NCI-H82 treated with DMSO at 0.1 percent for 48 hours (cell line): ENCODE measurements at regions not wholly inside any gene's neighbourhood (a gene's known extent, or its start where the extent isn't known, plus 50 kb on each side); places are given as distances from the start of the nearest gene placed in this dataset.
"Not testable (repeated sequence)": the region's sequence is repeated elsewhere in the genome, so short reads cannot be mapped to it uniquely, and the experiment has no call there.

Experiments
- DNase-seq: peaks from one replicate; lab custom pipeline; 2025; ENCODE audit not compliant: unreplicated experiment; lab: John Stamatoyannopoulos, UW

DNA sequence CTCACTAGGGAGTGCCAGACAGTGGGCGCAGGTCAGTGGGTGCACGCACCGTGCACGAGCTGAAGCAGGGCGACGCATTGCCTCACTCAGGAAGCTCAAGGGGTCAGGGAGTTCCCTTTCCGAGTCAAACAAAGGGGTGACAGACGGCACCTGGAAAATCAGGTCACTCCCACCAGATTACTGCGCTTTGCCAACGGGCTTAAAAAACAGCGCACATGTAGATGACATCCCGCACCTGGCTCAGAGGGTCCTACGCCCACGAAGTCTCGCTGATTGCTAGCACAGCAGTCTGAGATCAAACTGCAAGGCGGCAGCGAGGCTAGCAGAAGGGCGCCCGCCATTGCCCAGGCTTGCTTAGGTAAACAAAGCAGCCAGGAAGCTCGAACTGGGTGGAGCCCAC lies 428.5 kb upstream of the SLC39A10 start:
- DNase-seq, result not testable (repeated sequence)

DNA sequence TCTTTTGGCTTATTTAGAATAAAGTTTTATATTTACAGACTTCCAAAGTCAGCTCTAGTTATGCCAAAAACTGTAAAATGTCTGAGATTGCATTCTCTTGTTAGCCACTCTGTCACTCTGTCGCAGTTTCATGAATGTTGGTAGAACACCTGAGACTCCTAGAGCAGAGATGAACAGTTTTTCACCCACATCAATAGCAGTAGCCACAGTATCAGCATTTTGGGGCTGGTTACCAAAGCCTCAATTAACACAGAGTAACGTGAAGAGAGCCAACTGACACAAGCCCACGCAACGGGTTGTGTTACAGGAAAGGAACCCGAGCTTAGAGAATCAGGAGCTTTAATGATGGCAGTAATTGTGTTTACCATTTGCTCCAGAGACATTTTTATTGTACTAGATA lies 443.0 kb upstream of the SLC39A10 start:
- no peak for DNase-seq

DNA sequence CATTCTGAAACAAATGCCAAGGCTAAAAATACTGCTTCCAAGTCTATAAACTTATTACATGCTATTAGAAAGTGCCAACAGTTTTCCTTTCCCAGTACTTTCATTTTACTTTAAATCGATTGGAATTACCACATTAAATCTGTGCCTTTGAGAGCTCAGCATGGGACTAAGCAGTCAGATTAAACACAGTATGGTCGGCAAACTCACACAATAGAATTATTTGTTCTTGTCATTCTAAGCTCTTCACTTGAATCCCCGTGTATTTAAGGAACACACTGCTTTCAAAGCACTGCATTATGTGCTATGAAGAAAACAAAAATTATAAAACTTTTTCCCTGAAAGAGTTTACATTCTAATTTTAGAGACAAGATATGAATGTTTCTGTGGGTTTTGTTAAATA lies 444.4 kb upstream of the SLC39A10 start:
- DNase-seq, result no peak

DNA sequence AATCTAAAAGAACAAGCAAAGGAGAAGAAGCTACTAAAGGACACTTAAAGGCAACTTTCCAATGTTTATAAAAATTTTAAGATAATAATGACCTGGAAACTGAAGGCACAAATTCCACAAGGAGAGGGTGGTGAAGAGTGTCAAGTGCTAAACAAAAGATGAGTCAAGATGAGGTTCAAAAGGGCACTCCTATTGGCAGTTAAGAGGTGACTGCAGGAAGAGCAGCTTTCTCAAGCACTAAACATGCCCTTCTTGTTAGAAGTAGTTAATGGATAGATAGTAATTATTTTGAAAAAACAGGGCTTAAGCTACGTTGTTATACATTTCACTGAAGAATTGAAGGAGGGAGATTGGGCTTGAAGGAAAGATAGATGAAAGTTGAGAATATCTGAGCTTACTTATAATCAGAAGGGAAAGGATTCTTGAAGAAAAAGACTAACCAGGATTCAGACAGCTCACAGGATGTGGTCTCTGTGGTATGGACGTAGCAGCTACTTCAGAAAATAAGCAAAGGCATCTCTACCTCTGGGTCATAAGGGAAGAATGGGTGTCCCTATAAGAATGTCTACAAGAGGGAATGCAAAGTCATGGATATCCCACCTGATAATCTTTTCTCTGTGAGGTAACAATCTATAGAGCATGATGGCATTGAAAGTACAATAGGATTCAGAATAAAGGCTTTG lies 454.7 kb upstream of the SLC39A10 start:
- DNase-seq, result no peak

DNA sequence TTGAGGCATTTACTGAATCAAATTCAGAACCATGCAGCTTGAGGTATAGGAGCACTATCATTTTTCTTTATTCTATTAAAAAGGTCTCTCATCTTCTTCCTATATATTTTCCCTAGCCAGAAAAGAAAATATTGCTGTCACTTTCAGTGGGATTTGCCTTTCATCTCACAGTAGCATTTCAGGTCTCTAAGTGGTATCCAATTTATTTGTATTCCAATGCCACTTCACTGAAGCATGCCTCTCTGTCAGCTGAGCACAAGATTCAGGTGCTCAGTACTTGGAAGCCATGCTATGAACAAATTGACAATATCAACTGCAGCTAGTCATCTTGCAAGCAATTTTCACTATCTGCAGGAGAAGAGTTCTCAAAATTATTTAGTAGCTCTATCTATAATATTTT lies 457.2 kb upstream of the SLC39A10 start:
- no peak for DNase-seq

DNA sequence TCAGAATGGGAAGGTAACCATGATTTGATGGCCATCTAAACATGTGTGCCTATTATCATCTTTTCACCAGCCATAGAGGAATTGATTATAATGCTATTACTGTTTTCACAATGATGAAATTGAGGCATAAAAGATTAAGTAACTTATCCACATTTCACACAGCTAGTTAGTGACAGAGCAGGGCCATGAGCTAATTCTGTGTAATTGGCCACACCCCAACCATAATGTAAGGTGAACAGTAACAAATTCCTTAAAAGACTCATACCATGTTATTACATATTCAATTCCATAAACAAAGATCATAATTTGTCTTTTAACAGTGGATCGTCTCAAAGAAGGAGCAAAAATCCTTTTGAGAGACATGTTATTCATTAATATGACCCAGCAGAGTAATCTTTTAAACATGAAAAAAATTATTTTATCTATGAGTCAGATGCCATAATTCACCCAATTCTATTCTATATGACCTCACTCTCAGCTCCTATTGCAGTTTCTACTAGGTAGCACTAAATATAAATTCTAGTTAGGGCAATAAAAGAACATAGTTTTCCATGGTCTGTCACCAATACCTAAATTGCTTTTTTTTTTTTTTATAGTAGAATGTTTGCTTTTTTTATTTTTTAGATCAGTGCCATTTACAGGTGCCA lies 475.8 kb upstream of the SLC39A10 start:
- no peak for DNase-seq

DNA sequence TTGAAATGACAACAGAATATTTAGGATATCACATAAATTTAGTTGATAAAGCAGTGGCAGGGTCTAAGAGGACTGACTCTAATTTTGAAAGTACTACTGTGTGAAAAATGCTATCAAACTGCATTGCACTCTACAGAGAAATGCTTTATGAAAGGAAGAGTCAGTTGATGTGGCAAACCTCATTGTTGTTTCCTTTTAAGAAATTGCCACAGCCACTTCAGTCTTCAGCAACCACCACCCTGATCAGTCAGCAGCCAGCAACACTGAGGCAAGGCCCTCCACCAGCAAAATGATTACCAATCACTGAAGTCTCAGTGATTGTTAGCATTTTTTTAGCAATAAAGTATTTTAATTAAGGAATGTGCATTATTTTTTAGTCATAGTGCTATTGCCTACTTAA lies 488.7 kb upstream of the SLC39A10 start:
- DNase-seq, result no peak

DNA sequence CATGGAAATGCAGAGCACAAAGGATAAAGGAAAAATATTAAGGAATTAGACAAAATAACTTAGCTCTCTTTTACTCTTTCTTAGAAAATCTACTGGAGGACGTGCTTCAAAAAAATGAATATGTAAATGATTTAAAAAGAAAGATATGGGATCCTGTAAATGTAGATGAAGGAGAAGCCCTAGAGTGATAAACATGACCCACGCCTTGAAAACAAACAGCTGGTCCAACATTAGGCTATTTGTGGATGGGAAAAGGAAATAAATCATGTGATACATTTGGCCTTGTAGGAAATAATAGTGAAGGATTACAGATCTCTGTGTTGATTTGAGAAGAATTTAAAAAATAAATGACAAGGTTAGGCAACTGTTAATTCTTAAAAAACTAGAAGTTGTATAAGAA lies 492.1 kb upstream of the SLC39A10 start:
- DNase-seq, result no peak

DNA sequence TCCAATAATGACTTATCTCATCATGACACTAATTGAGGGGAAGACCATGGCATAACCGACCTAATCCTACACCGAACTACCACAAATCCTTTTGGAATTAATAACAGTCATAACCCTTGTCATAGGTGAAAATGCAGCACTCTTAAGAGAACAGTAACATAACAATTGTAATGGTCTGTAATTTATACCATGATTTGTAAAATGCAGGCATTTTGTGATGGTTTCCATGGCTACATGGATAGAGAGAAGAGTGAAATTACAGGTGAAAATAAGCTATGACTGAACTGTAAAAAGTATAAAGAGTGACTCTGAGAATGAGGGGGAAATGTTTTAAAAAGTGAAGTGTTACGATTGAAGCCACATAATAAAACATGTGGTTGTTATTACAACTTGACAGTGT lies 494.1 kb upstream of the SLC39A10 start:
- DNase-seq, result no peak

DNA sequence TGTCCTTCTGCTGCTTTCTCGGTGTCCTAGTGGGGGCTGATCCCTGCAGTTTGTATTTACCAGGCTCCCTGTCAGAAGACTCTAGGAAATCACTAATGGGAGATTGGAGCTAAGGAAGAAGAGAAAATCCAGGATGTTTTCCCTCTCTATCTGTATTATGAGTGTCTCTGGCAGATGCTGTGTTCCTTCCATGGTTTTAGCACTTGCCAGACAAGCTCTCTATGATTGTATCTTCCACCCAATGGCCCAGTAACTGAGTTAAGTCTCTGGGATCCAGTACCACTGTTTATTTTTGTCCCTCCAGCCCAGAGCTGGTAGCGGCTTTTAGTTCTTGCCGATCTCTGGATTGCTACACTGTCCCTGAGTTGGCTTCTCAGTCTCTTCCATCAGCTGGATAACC lies 494.8 kb upstream of the SLC39A10 start:
- no peak for DNase-seq

DNA sequence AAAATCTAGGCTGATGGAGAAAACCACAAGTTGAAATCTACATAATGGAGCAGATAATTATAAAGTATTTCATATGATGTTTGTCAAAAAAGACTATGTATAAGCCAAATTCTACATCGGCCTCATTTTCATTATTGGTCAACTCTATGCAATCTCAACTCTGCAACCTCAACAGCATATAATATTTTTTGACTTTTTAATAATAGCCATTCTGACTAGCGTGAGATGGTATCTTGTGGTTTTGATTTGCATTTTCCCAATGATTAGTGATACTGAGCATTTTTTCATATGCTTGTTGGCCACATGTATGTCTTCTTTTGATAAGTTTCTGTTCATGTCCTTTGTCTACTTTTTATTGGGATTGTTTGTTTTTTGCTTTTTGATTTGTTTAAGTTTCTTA lies 496.1 kb upstream of the SLC39A10 start:
- DNase-seq, result no peak

DNA sequence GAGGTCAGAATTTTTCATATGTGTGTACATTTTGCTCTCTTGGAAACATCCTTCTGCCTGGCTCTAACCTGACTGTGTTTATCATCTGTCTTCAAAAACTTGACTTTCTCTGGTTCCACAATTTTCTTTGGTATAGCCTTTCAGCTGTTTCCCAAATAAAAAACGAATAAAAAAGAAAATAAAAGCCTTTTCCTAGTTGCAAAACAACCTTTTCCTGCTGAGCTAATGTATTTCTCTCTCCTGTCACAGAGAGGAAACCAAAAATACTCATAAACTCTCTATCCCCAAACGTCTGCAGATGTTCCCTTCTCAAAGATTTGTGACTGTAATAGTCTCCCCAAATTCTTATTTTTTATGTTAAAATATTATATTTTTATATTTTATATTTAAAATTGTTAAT lies 505.3 kb upstream of the SLC39A10 start:
- no peak for DNase-seq

DNA sequence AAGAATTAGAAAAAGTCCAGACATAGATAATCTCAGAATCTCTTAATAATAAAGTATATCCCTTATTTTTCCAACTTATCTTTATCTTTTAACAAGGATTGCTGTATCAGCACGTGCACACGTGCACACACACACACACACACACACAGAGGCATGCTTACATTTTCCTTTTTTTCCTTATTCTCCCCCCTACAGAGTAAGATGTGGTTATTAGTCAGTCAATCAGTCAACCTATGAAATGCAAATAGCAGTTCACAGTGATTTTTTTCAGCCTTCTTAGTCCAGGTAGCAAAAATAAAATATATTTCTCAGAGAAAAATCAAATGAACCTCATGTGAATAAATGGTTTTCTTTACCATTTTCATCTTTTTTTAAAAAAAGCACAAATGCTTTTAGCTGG lies 506.2 kb upstream of the SLC39A10 start:
- DNase-seq, result no peak

DNA sequence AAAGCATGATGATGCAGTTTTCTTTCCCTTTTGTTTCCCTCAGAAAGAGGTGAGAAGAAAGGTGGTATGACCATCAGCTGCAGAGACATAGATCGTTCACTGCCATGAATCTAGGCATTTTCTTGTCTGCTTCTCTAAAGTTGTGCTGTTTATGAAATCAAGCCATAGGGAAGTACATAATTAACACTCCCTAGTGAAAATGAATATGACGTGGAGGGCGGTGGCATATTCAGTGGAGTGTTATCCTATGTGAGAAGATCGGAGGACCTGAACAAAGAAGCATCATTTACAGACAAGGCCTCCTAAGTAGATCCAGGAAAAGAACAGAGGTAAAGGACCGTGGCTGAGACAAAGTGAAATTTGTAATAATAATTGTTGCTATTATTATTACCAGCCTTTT lies 509.0 kb upstream of the SLC39A10 start:
- no peak for DNase-seq

DNA sequence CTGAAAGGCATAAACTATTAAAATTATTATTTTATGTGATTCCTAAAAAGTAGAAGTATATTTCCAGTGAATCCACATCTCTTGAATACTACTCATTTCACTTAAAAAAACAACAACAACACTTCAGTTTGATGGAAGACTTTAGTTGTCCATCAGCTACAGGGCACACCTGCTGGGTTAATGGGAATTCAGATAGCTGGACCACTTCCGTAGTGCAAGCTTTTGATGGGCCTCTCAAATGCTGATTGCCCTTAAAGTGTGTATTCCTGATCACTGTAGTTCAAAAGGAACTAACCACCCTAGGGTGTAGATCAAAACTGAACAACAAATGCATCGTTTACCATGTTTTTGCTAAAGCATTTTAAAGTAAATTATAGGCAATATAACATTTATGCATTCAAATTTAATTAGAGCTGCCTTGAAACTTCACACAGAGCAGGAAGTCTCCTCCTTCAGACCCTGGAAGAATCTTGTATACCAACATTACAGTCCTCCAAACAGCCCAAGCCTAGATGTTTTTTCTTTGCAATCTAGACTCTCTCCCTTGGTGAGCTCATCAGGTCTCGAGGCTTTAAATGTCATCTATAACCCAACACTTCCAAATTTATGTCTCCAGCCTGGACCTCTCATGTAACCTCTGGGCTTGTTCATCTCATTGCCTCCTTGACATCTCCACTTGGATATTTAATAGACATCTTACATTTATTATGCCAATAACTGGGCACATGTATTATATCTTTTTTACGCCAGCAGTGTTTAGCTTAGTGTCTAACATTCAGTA lies 510.1 kb upstream of the SLC39A10 start:
- no peak for DNase-seq

DNA sequence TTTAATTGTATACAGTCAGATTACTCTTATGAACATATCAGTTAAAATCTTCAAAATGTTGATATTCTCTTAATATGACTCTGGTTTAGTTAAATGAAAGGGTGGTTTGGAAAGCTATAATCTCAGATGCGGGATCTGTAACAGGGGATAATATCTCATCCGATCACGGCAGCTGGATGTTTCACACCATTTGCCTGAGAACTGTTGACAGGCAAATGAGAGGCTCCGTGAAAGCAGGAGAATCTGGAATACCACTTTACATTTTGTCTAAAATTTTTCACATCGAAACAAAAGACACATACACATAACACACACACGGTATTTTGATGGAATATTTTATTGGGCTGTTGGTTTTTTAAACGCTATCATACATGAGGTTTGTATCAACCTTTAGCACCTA lies 518.6 kb upstream of the SLC39A10 start:
- DNase-seq, result no peak

DNA sequence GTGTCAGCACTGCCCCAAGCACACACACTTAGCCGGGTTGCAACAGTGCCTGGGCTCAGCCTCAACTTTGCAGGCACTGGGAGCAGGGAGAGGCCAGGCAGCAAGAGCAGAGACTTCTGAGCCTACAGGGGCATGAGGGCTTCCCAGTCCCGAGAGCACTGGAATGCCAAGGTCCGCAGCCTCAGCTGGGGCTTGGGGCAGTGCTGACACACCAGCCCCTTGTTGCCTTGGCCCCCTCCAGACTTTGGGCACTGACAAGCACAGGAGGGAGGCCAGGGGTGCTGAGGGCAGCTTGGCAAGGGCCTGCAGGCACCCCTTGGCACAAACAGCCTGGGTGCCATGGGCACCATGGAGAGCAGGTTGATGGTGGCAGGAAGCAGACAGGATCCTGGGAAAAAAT lies 531.1 kb upstream of the SLC39A10 start:
- DNase-seq, result not testable (repeated sequence)

DNA sequence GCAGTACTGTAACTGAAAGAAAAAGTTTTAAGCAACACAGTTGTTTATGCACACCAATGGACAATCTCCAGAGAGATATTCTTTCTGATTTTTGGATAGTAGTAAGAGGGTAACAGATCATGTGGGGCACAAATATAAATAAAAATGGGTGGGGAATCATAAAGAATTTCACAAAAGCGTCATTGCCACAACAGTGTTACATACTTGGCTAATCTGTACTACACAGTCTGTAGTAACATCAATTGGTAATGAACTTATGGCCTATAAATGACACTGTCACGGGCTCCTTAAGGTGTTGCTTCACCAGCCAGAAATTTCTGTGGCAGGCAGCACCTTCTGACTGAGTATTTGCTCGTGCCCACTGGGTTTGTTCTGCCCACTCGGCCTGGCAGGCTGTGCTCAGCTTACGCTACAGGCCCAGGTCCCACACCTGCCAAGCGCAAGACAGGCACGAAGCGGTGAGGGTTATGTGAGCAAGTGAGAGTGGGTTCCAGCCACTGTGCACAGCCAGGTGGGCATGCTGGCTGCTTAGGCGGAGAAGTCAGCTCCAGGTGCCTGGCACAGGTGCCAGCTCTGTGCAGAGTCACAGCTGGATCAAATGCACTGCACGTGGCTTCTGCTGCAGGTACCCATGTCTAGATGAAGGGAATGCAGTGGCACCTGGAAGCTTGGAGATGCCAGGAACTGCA lies 532.5 kb upstream of the SLC39A10 start:
- no peak for DNase-seq

DNA sequence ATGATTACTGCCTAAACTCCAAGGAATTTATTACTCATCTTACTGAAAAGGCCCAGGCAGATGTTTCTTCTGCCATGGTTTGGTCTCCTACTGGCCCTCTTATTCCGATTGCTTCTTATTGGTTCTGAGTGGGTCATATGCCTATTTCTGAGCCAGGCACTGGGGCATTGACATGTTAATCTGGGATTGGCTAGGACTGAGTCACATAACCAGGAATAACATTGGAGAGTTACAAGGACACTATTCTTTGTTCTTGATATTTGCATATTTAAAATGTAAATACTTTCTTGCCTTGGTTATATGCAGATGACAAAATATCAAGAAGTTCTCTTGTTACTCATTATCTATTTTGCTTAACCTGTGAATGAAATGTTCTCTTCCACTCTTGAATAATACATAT lies 534.4 kb upstream of the SLC39A10 start:
- no peak for DNase-seq

DNA sequence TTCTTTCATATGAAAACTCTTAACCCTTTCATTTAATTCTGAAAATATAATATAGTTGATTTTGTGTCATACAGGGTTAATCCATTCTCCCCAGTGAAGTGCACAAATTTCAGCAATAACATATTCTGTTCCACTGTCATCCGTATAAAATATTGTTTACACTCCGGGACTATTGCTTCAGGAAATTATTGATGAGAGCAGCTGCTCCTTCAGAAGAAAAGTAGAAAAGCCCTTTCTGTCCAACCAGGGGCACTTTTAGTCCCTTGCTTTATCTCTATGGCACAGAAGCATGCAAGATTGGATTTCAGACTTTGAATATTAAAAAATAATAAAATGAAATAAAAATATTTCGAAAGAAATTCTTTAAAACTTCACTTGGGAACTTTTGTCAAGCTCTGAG lies 535.7 kb upstream of the SLC39A10 start:
- no peak for DNase-seq

DNA sequence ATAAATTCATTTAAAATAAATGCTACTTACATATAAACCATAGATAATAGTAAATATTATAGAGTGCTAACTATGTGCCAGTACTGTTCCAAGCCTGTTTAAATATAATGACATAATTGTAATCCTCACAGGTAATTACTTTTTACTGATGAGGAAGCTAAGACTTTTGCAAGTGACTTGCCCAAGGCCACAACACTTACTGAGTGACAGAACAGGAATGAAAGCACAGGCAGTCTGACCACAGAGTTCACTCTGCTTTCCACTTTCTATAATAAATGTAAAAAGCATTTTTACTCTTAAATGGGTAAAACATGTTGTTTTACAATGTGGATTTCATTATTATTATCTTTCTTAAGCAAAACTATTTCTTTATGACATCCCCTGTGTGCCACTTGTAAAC lies 537.8 kb upstream of the SLC39A10 start:
- no peak for DNase-seq

DNA sequence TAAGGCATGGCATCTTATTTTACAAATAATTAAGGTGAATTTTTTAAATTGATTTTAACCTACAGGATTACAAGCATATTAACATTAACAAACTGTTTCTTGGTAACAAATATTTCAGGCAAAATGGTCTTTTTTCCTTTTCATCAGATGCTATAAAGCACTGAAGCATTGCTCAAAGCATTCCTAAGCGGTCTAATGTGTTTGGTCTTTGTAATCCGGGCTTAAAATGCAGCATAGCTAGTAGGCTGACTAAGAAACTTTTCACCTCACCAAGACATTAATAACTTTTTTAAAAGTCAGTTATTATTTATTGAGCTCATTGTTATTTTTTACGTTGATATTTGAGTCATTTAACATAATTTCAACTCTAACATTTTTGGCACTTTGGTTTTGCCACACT lies 538.8 kb upstream of the SLC39A10 start:
- no peak for DNase-seq
